Pancreas (tissue), 10 donors: ENCODE measurements at regions not wholly inside any gene's neighbourhood (a gene's known extent, or its start where the extent isn't known, plus 50 kb on each side); places are given as distances from the start of the nearest gene placed in this dataset.

Source experiments
- ATAC-seq, 4 donors: fragments of 200-7000 bp; cut with Tn5 transposase; one replicate each; pipeline versions ENCODE4 v1.8.0 to v1.9.1; 2020; ENCODE audit warnings: mild to moderate bottlenecking in 4 of 4, moderate library complexity in 4 of 4
- DNase-seq, 6 donors: peaks; one replicate each; pipeline ENCODE4 v3.0.0-alpha.2; 2020
- FAIRE-seq: peaks from 2 replicates; lab custom pipeline; 2012; peaks lifted over from hg19 to GRCh38; lab: Jason Lieb, UNC
- H3K27ac ChIP-seq, 4 donors: fragments of 200-600 bp; sonication (generic); 1 replicate in 3 of 4; 2 replicates in 1 of 4; pipeline versions ENCODE4 v1.5.0 to v1.8.0; 2020
- H3K27me3 ChIP-seq, 4 donors: fragments of 200-600 bp; one replicate each; pipeline ENCODE4 v1.8.0; 2021
- H3K36me3 ChIP-seq, 3 donors: fragments of 200-600 bp; sonication (generic) in 1 of 3; one replicate each; pipeline versions ENCODE4 v1.5.0 to v1.8.0; 2020 to 2021
- H3K4me1 ChIP-seq, 3 donors: fragments of 200-600 bp; one replicate each; pipeline ENCODE4 v1.8.0; 2021
- H3K4me3 ChIP-seq, 4 donors: fragments of 200-600 bp; sonication (generic) in 2 of 4; one replicate each; pipeline versions ENCODE4 v1.5.0 to v1.8.0; 2020 to 2021
- H3K9me3 ChIP-seq, 4 donors: fragments of 200-600 bp; one replicate each; pipeline ENCODE4 v1.8.0; 2021
- CTCF ChIP-seq, 4 donors: fragments of 200-600 bp; sonication (generic) in 3 of 4; IDR thresholded peaks; one replicate each; pipeline versions ENCODE4 v1.5.0 to v1.8.0; 2021; ENCODE audit warnings: antibody characterized with exemption in 4 of 4
- WGBS, 2 donors: extraction: QIAGEN DNeasy Blood & Tissue Kit; methylation state at CpG; one replicate each; pipeline ENCODE4 v1.1.7; 2013; 5-methylcytosine and 5-hydroxymethylcytosine counted together
- intact Hi-C, 3 donors: fragments of 100-400 bp; cut with DNase I; formaldehyde crosslinking; loops; one replicate each; pipeline versions ENCODE4 v1.11.1 to v1.14.2; 2022
- donor health status: healthy with polysubstance abuse.
- donor health status: DM: no; HTN: no; CAD: no; lungs with moderate emphysema.
- donor health status: DM: no; HTN: no; CAD: no.
- donor health status: control.
- donor health status: control.
- donor health status: Bipolar disorder and iron deficiency.
- donor health status: DM: yes; HTN: yes; CAD: no.
- donor health status: DM: no; HTN: no; CAD: no.
- donor health status: DM: no; HTN: no; CAD: no.
- donor health status: DM: yes; HTN: yes; CAD: no.

GRCh38 chr5:99023330-99023729 is 94.5 kb upstream of the CHD1 start:
- Histone ChIP-seq H3K9me3 (no peaks in the 10 kb centered on the region), H3K4me3 (no peak overlapping the region), H3K4me1 (peaks cover 20 to 47% (median 23%) of the 10 kb centered on the region in 3 donors), H3K36me3 (no peaks in the 10 kb centered on the region), H3K27me3 (no peaks in the 10 kb centered on the region), H3K27ac (no peak overlapping the region)
- no peak for DNase-seq
- 83 to 91% methylated on average over 3 of the region's 3 CpGs for WGBS, 2 donors
- intact Hi-C loops, result loop anchor here in 1 of 3 donors (10.0 kb wide), 1 partner anchor 89 kb away; no protein-coding TSS in a partner anchor
- FAIRE-seq, result no peak
- no peak for TF ChIP-seq CTCF (IDR thresholded peaks at IDR 0.05)
- ATAC-seq, result no peak

GRCh38 chr5:99022250-99022649 is 93.4 kb upstream of the CHD1 start:
- no peak for TF ChIP-seq CTCF (IDR thresholded peaks at IDR 0.05)
- peaks cover 20 to 43% (median 23%) of the 10 kb centered on the region in 3 donors for H3K4me1 ChIP-seq
- intact Hi-C loops, result loop anchor here in 1 of 3 donors (10.0 kb wide), 1 partner anchor 87 kb away; no protein-coding TSS in a partner anchor
- no peaks in the 10 kb centered on the region for H3K9me3 ChIP-seq
- H3K4me3 ChIP-seq, result no peak overlapping the region
- ATAC-seq (no peak), DNase-seq (no peak), FAIRE-seq (no peak)
- H3K27ac ChIP-seq, result no peak overlapping the region
- H3K27me3 ChIP-seq, result no peaks in the 10 kb centered on the region
- no peaks in the 10 kb centered on the region for H3K36me3 ChIP-seq

GRCh38 chr5:99020698-99021048 is 91.9 kb upstream of the CHD1 start:
- peak overlapping the region in 2 of 4 donors; percentile 60 to 67 for H3K27ac ChIP-seq
- no peaks in the 10 kb centered on the region for H3K36me3 ChIP-seq
- H3K9me3 ChIP-seq, result no peaks in the 10 kb centered on the region
- H3K4me3 ChIP-seq, result no peak overlapping the region
- no peaks in the 10 kb centered on the region for H3K27me3 ChIP-seq
- intact Hi-C loops, result loop anchor here in 1 of 3 donors (10.0 kb wide), 1 partner anchor 86 kb away; no protein-coding TSS in a partner anchor
- no peak for FAIRE-seq
- peaks cover 10 to 27% (median 15%) of the 10 kb centered on the region in 3 donors for H3K4me1 ChIP-seq
- ATAC-seq, result no peak
- no peak for TF ChIP-seq CTCF (IDR thresholded peaks at IDR 0.05)
- no peak for DNase-seq

GRCh38 chr5:99019812-99020697 is 91.2 kb upstream of the CHD1 start:
- TF ChIP-seq CTCF (IDR thresholded peaks at IDR 0.05), result no peak
- 6 to 7% methylated on average over 3 of the region's 3 CpGs for WGBS, 2 donors
- FAIRE-seq (peak; percentile 81), ATAC-seq (peak; percentile 47 to 93 (median 82)), DNase-seq (no peak)
- intact Hi-C loops, result loop anchor here in 1 of 3 donors (10.0 kb wide), 1 partner anchor 85 kb away; no protein-coding TSS in a partner anchor
- Histone ChIP-seq H3K4me3 (no peak overlapping the region), H3K9me3 (no peaks in the 10 kb centered on the region), H3K27ac (peak overlapping the region in 2 of 4 donors; percentile 60 to 67), H3K36me3 (no peaks in the 10 kb centered on the region), H3K27me3 (no peaks in the 10 kb centered on the region), H3K4me1 (peaks cover 6 to 23% (median 13%) of the 10 kb centered on the region in 3 donors)

GRCh38 chr5:99019254-99019653 is 90.4 kb upstream of the CHD1 start:
- no peaks in the 10 kb centered on the region for H3K27me3 ChIP-seq
- intact Hi-C loops, result no loop called here
- peaks cover 0 to 15% (median 5%) of the 10 kb centered on the region in 3 donors for H3K4me1 ChIP-seq
- no peak for TF ChIP-seq CTCF (IDR thresholded peaks at IDR 0.05)
- DNase-seq (no peak), FAIRE-seq (no peak), ATAC-seq (no peak)
- H3K36me3 ChIP-seq, result no peaks in the 10 kb centered on the region
- no peak overlapping the region for H3K4me3 ChIP-seq
- no peaks in the 10 kb centered on the region for H3K9me3 ChIP-seq
- WGBS, 2 donors, result 86 to 92% methylated on average over 6 of the region's 6 CpGs
- H3K27ac ChIP-seq, result peak overlapping the region in 2 of 4 donors; percentile 60 to 67
